ENCODE measurements at regions not wholly inside any gene's neighbourhood (a gene's known extent, or its start where the extent isn't known, plus 50 kb on each side); places are given as distances from the start of the nearest gene placed in this dataset.

DNA sequence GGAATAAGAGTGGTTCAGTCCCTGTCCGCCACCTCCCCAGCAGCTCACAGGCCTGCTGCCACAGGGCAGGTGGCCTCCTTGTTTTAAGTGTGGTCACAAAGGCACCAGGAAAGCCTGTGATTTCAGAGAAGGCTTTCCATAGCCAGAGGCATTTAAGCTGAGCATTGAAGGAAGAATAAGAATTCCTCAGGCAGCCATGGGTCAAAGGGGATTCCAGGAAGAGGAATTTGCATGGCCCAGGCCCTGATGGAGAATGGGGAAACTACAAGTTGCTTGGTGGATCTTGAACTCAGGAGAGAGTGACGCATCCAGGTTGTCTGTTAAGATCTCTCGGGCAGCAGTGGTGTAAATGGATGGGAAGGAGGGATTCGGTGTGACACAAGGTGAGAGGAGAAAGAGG lies 66.7 kb downstream of the KLHDC7A start:
- H3K9me3 ChIP-seq (ENCODE audit: insufficient read depth in 2 of 2, low read depth in 1 of 2, low read length in 1 of 2), result peaks cover 0 to 6% of the 10 kb centered on the region in 2 experiments; a peak in 1 of 4 replicates
- H2BK20ac ChIP-seq (ENCODE audit: low read length), result 0 out of 2 replicates have a peak overlapping the region, but pooled peaks have one; percentile 13
- ChIA-PET POLR2A (ENCODE audit: partially characterized antibody) (interaction anchor here (0.7 to 2.8 kb wide), 4 partner anchors 9 to 36 kb away, joined by 3 to 6 read pairs (median 4); no protein-coding TSS in a partner anchor), CTCF (ENCODE audit: partially characterized antibody) (interaction anchor here (0.9 to 50.4 kb wide), 3 partner anchors 24 to 330 kb away, joined by 3 to 984 read pairs (median 3); no protein-coding TSS in a partner anchor)
- H3K4me1 ChIP-seq (replicated peaks in 1 of 4; ENCODE audit: control insufficient read depth in 3 of 4, insufficient read depth in 4 of 4, low read length in 3 of 4), result peaks cover 0 to 10% (median 3%) of the 10 kb centered on the region in 4 experiments; a peak in 4 of 7 replicates
- no peak overlapping the region; the same call in 1 of the 2 replicates for H2AFZ ChIP-seq (ENCODE audit: low read length)
- no peaks in the 10 kb centered on the region for H3K79me2 ChIP-seq (ENCODE audit: control insufficient read depth in 1 of 2, insufficient read depth in 2 of 2, low read length in 2 of 2)
- no peak overlapping the region for H3K14ac ChIP-seq (ENCODE audit: insufficient read length)
- no peak for DNase-seq (ENCODE audit: low read depth in 1 of 2, low spot score in 2 of 2)
- no peak overlapping the region; the same call in 1 of the 2 replicates for H2BK15ac ChIP-seq (ENCODE audit: low read length)
- FAIRE-seq, result no peak
- no peaks in the 10 kb centered on the region for H3K23me2 ChIP-seq (ENCODE audit: low read depth, low read length)
- H2BK12ac ChIP-seq (ENCODE audit: low read depth, low read length), result peak overlapping the region; percentile 88; the same call in 1 of the 2 replicates
- peaks cover 0 to 2% (median 0%) of the 10 kb centered on the region in 4 experiments; a peak in 1 of 7 replicates for H3K27me3 ChIP-seq (replicated peaks in 1 of 4; ENCODE audit: control insufficient read depth in 3 of 4, extremely low read depth in 1 of 4, insufficient read depth in 3 of 4, low read length in 3 of 4)
- WGBS, 2 experiments (ENCODE audit: extremely low coverage in 1 of 2, insufficient coverage in 1 of 2, insufficient read length in 1 of 2, insufficient replicate concordance in 2 of 2, low coverage in 1 of 2, low lambda C conversion rate in 2 of 2, missing lambda C conversion rate in 1 of 2), result 82% methylated on average over 4 of the region's 4 CpGs; no CpG with 5 or more reads in 1 of the 2 experiments
- H2AK5ac ChIP-seq (ENCODE audit: low read depth, low read length), result no peak overlapping the region
- no peak overlapping the region for H4K91ac ChIP-seq (replicated peaks; ENCODE audit: insufficient read length, low read length)
- H3K23ac ChIP-seq (ENCODE audit: insufficient read length), result no peak overlapping the region
- H4K5ac ChIP-seq (ENCODE audit: insufficient read length, low read depth, low read length), result no peak overlapping the region
- no peak overlapping the region for H3K4ac ChIP-seq (replicated peaks; ENCODE audit: insufficient read length, low read depth, low read length)
- H3K9ac ChIP-seq (replicated peaks in 1 of 4; ENCODE audit: extremely low read depth in 1 of 4, low read depth in 3 of 4, low read length in 3 of 4), result no peak overlapping the region
- H4K20me1 ChIP-seq (replicated peaks in 1 of 2; ENCODE audit: control insufficient read depth in 1 of 2, insufficient read depth in 2 of 2, low read length in 2 of 2), result no peaks in the 10 kb centered on the region
- no peaks in the 10 kb centered on the region for H3K36me3 ChIP-seq (ENCODE audit: control insufficient read depth in 2 of 4, insufficient read depth in 4 of 4, low read length in 3 of 4)
- no peak overlapping the region for H3K56ac ChIP-seq (replicated peaks; ENCODE audit: insufficient read length, low read depth, low read length)
- H3K79me1 ChIP-seq (ENCODE audit: low read depth, low read length), result no peaks in the 10 kb centered on the region
- no peak overlapping the region for H3K4me3 ChIP-seq (ENCODE audit: extremely low read depth in 1 of 4, insufficient read depth in 2 of 4, low read depth in 3 of 4, low read length in 4 of 4)
- H2BK120ac ChIP-seq (replicated peaks; ENCODE audit: low read depth, low read length), result no peak overlapping the region
- H3K18ac ChIP-seq (ENCODE audit: extremely low read depth, low read length), result peak overlapping the region; percentile 26
- H2BK5ac ChIP-seq (ENCODE audit: low read depth, low read length), result peak overlapping the region; percentile 10; the same call in 1 of the 2 replicates
- H4K8ac ChIP-seq (ENCODE audit: extremely low read depth, insufficient read depth, low read length), result peak overlapping the region; percentile 18; the same call in 1 of the 2 replicates
- H3K27ac ChIP-seq (ENCODE audit: low read depth, low read length), result no peak overlapping the region
- no peak overlapping the region for H3K4me2 ChIP-seq (ENCODE audit: insufficient read depth in 1 of 2, low read depth in 2 of 2, low read length in 2 of 2)
- TF ChIP-seq TEAD4 (IDR thresholded peaks at IDR 0.05; ENCODE audit: low read depth, low read length) (no peak), YY1 (IDR thresholded peaks at IDR 0.05; ENCODE audit: low read depth, low read length) (0 out of 2 replicates have a peak, but pooled peaks have one; percentile 15), GTF2F1 (IDR thresholded peaks at IDR 0.05; ENCODE audit: borderline replicate concordance, low read depth, low read length) (no peak), SIRT6 (IDR thresholded peaks at IDR 0.05; ENCODE audit: low read length) (no peak), CBX8 (IDR thresholded peaks at IDR 0.05; ENCODE audit: borderline replicate concordance, low read depth, low read length) (no peak), RAD21 (IDR thresholded peaks at IDR 0.05 in 1 of 2, conservative IDR thresholded peaks at IDR 0.05 in 1 of 2; ENCODE audit: low read depth in 2 of 2, low read length in 2 of 2) (no peak), EP300 (IDR thresholded peaks at IDR 0.05; ENCODE audit: borderline replicate concordance in 1 of 2, low read depth in 2 of 2, low read length in 2 of 2) (no peak), NANOG (IDR thresholded peaks at IDR 0.05; ENCODE audit: insufficient read depth, low read depth, low read length, poor library complexity, severe bottlenecking) (no peak)
